ENCODE measurements at regions not wholly inside any gene's neighbourhood (a gene's known extent, or its start where the extent isn't known, plus 50 kb on each side); places are given as distances from the start of the nearest gene placed in this dataset.
"Not testable (repeated sequence)": the region's sequence is repeated elsewhere in the genome, so short reads cannot be mapped to it uniquely, and the experiment has no call there.

- FAIRE-seq; DNase-seq (ENCODE audit: insufficient read length, low spot score): not testable (repeated sequence)
These were observed 118.0 kb downstream of the ATP6V0E2 start for GRCh38 chr7:149991652-149992302.

GRCh38 chr7:149992366-149992765 is 118.6 kb downstream of the ATP6V0E2 start:
- not testable (repeated sequence) for DNase-seq (ENCODE audit: insufficient read length, low spot score); FAIRE-seq

- FAIRE-seq: not testable (repeated sequence)
These were observed 121.7 kb downstream of the ATP6V0E2 start for GRCh38 chr7:149995369-149996026.

GRCh38 chr7:150000780-150001599 is 127.2 kb downstream of the ATP6V0E2 start:
- not testable (repeated sequence) for DNase-seq (ENCODE audit: insufficient read length, low spot score); FAIRE-seq

More at GRCh38 chr7:149995369-149996026, 121.7 kb downstream of the ATP6V0E2 start:
- DNase-seq (ENCODE audit: insufficient read length, low spot score): not testable (repeated sequence)

- FAIRE-seq (peak; percentile 29), DNase-seq (ENCODE audit: insufficient read length, low spot score) (no peak)
- TF ChIP-seq CTCF (IDR thresholded peaks at IDR 0.05; ENCODE audit: insufficient read depth, missing control alignments): no peak
These were observed 129.6 kb downstream of the ATP6V0E2 start for GRCh38 chr7:150003304-150003810.

GRCh38 chr7:150003973-150004372 is 130.2 kb downstream of the ATP6V0E2 start:
- not testable (repeated sequence) for DNase-seq (ENCODE audit: insufficient read length, low spot score)
- peak; percentile 21 for FAIRE-seq

GRCh38 chr7:150004843-150005242 is 131.1 kb downstream of the ATP6V0E2 start:
- not testable (repeated sequence) for FAIRE-seq; DNase-seq (ENCODE audit: insufficient read length, low spot score)

GRCh38 chr7:150009620-150010303 is 136.0 kb downstream of the ATP6V0E2 start:
- FAIRE-seq: not testable (repeated sequence)

GRCh38 chr7:150016651-150017189 is 143.0 kb downstream of the ATP6V0E2 start:
- not testable (repeated sequence) for DNase-seq (ENCODE audit: insufficient read length, low spot score); FAIRE-seq

More at GRCh38 chr7:150009620-150010303, 136.0 kb downstream of the ATP6V0E2 start:
- not testable (repeated sequence) for DNase-seq (ENCODE audit: insufficient read length, low spot score)

GRCh38 chr7:150020210-150020609 is 146.4 kb downstream of the ATP6V0E2 start:
- not testable (repeated sequence) for DNase-seq (ENCODE audit: insufficient read length, low spot score)
- peak; percentile 73 for FAIRE-seq

GRCh38 chr7:150024550-150025490 is 151.1 kb downstream of the ATP6V0E2 start:
- not testable (repeated sequence) for DNase-seq (ENCODE audit: insufficient read length, low spot score)
- peak; percentile 90 for FAIRE-seq

GRCh38 chr7:150025802-150026201 is 152.0 kb downstream of the ATP6V0E2 start:
- not testable (repeated sequence) for DNase-seq (ENCODE audit: insufficient read length, low spot score)
- FAIRE-seq: peak; percentile 90

- FAIRE-seq: peak; percentile 82
- DNase-seq (ENCODE audit: insufficient read length, low spot score): not testable (repeated sequence)
These were observed 154.7 kb downstream of the ATP6V0E2 start for GRCh38 chr7:150028344-150029012.

- DNase-seq (ENCODE audit: insufficient read length, low spot score): not testable (repeated sequence)
These were observed 155.2 kb downstream of the ATP6V0E2 start for GRCh38 chr7:150029013-150029389.

GRCh38 chr7:150031733-150032132 is 158.0 kb downstream of the ATP6V0E2 start:
- not testable (repeated sequence) for FAIRE-seq; DNase-seq (ENCODE audit: insufficient read length, low spot score)

More at GRCh38 chr7:150029013-150029389, 155.2 kb downstream of the ATP6V0E2 start:
- FAIRE-seq: not testable (repeated sequence)

- not testable (repeated sequence) for FAIRE-seq; DNase-seq (ENCODE audit: insufficient read length, low spot score)
These were observed 159.9 kb downstream of the ATP6V0E2 start for GRCh38 chr7:150033711-150034110.

Data from D721Med (cell line).